Keratinocyte (primary cell): ENCODE measurements at regions not wholly inside any gene's neighbourhood (a gene's known extent, or its start where the extent isn't known, plus 50 kb on each side); places are given as distances from the start of the nearest gene placed in this dataset.

ENCODE experiments used
- CTCF ChIP-seq, 3 experiments: IDR thresholded peaks in 1 of 3; conservative IDR thresholded peaks in 1 of 3; optimal IDR thresholded peaks in 1 of 3; 2 replicates in 2 of 3; 3 replicates in 1 of 3; pipeline versions ENCODE3 to v1.5.1; 2011; ENCODE audit warnings: low read length in 3 of 3, mild to moderate bottlenecking in 3 of 3, moderate library complexity in 2 of 3, control low read depth in 1 of 3, inconsistent platforms in 1 of 3; ENCODE audit not compliant: insufficient read depth in 2 of 3; ENCODE audit errors: extremely low read depth in 1 of 3
- EZH2 ChIP-seq: IDR thresholded peaks from one replicate; pipeline ENCODE4 v1.6.1; 2012; ENCODE audit warnings: inconsistent platforms, mild to moderate bottlenecking, low read length, moderate library complexity

- TF ChIP-seq CTCF (optimal IDR thresholded peaks at IDR 0.05 in 1 of 3, IDR thresholded peaks at IDR 0.05 in 1 of 3, conservative IDR thresholded peaks at IDR 0.05 in 1 of 3; ENCODE audit: extremely low read depth in 1 of 3, insufficient read depth in 2 of 3, low read length in 3 of 3) = no peak
- no peak for TF ChIP-seq EZH2
Measured at GRCh38 chrX:82934980-82935379, 573.1 kb upstream of the POU3F4 start.
